HAP-1 (cell line): ENCODE measurements at regions not wholly inside any gene's neighbourhood (a gene's known extent, or its start where the extent isn't known, plus 50 kb on each side); places are given as distances from the start of the nearest gene placed in this dataset.

ENCODE experiments used
- DNase-seq, 2 experiments: peaks; one replicate each; pipeline ENCODE4 v3.0.0-alpha.2; 2016 to 2020; ENCODE audit warnings: low spot score in 2 of 2
- H3K27me3 ChIP-seq: fragments of 250-450 bp; sonication (Bioruptor Pico); 2 replicates; pipeline ENCODE4 v1.5.1; 2020; ENCODE audit warnings: low read depth, mild to moderate bottlenecking, moderate library complexity
- H3K36me3 ChIP-seq: fragments of 250-450 bp; sonication (Bioruptor Pico); replicated peaks from 2 replicates; pipeline ENCODE4 v1.5.1; 2020; ENCODE audit warnings: mild to moderate bottlenecking
- H3K4me1 ChIP-seq: fragments of 250-450 bp; sonication (Bioruptor Pico); 2 replicates; pipeline ENCODE4 v1.5.1; 2020; ENCODE audit warnings: mild to moderate bottlenecking
- H3K4me3 ChIP-seq: fragments of 250-450 bp; sonication (Bioruptor Pico); 2 replicates; pipeline ENCODE4 v1.5.1; 2020; ENCODE audit warnings: mild to moderate bottlenecking, moderate library complexity
- H3K9me3 ChIP-seq: fragments of 250-450 bp; sonication (Bioruptor Pico); 2 replicates; pipeline ENCODE4 v1.5.1; 2020; ENCODE audit warnings: mild to moderate bottlenecking, moderate library complexity
- in situ Hi-C: fragments of 300-500 bp; cut with MboI; formaldehyde crosslinking; loops from 3 replicates; pipeline ENCODE4 v1.14.3; 2020; ENCODE audit warnings: low sequenced_read_pairs, inconsistent platforms, mixed read lengths

- no peaks in the 10 kb centered on the region for H3K9me3 ChIP-seq
Measured at GRCh38 chr5:2802693-2803365, 51.4 kb upstream of the IRX2 start.

DNA sequence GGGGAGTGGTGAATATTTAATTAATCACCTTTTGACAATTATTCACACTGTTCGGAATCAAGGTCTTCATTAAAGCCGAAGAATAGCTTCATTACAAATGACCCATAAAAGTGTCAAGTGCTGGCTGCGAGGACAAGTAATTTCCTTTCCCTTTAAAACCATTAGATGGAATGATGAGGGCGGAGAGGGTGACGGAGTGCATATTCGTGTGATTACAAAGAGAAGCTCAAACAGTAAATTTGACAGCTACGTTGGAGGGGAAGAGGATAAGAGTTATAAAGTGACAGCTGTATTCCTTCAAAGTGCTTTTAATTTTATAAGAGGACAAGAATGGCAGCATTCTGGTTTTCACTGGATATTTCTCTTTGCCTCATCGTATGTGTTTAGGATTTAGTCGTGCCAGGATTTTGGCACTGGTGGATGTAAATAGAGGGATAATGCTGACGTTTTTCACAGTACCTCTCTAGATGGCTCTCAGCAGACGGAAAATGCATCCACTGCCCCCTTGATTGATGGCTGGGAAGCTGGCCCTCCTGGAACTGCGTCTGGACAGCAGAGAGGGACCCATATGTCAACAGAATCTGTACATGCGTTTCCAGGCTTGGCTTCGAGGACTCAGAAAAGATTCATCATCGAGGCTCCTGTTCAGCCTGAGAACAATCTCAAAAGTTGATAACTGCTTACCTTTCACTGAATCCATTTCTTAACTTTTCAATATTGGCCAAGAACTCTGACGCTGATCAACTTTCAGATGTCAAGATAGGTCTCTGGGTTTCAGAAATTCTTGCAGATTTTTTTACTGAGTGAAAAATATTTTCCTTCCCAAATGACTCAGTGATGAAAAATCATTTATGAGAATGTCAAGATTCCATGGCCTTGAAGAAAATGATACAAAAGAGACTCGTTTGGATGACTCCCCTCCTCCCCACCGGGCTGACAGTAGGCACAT is 50.4 kb upstream of the IRX2 start:
- no peak for DNase-seq
- in situ Hi-C loops: no loop called here
- H3K27me3 ChIP-seq: no peaks in the 10 kb centered on the region
- no peaks in the 10 kb centered on the region for H3K4me1 ChIP-seq
- no peak overlapping the region for H3K4me3 ChIP-seq
- H3K9me3 ChIP-seq: no peaks in the 10 kb centered on the region
- no peaks in the 10 kb centered on the region for H3K36me3 ChIP-seq

More at GRCh38 chr5:2802693-2803365, 51.4 kb upstream of the IRX2 start:
- DNase-seq: no peak
- H3K4me1 ChIP-seq: no peaks in the 10 kb centered on the region
- no peaks in the 10 kb centered on the region for H3K36me3 ChIP-seq
- no peak overlapping the region for H3K4me3 ChIP-seq
- in situ Hi-C loops: no loop called here
- no peaks in the 10 kb centered on the region for H3K27me3 ChIP-seq
